NCI-H2029 (cell line): ENCODE measurements at regions not wholly inside any gene's neighbourhood (a gene's known extent, or its start where the extent isn't known, plus 50 kb on each side); places are given as distances from the start of the nearest gene placed in this dataset.
"Not testable (repeated sequence)": the region's sequence is repeated elsewhere in the genome, so short reads cannot be mapped to it uniquely, and the experiment has no call there.

Experiments used
- DNase-seq: peaks from one replicate; lab custom pipeline; 2025; lab: John Stamatoyannopoulos, UW

- DNase-seq: not testable (repeated sequence)
Measured at GRCh38 chr17:20633268-20634059, 53.9 kb downstream of the CDRT15L2 start.

- not testable (repeated sequence) for DNase-seq
Measured at GRCh38 chr17:20640147-20640546, 60.6 kb downstream of the CDRT15L2 start.

GRCh38 chr17:20646661-20647272, 67.2 kb downstream of the CDRT15L2 start:
- peak; percentile 7 for DNase-seq

- DNase-seq: not testable (repeated sequence)
Measured at GRCh38 chr17:20649097-20649767, 69.7 kb downstream of the CDRT15L2 start.

GRCh38 chr17:20651022-20651421, 71.5 kb downstream of the CDRT15L2 start:
- not testable (repeated sequence) for DNase-seq

GRCh38 chr17:20651736-20652135, 72.2 kb downstream of the CDRT15L2 start:
- not testable (repeated sequence) for DNase-seq

- not testable (repeated sequence) for DNase-seq
Measured at GRCh38 chr17:20653391-20653790, 73.9 kb downstream of the CDRT15L2 start.

GRCh38 chr17:20654114-20654513, 74.6 kb downstream of the CDRT15L2 start:
- DNase-seq: not testable (repeated sequence)

GRCh38 chr17:20654575-20654974, 75.1 kb downstream of the CDRT15L2 start:
- not testable (repeated sequence) for DNase-seq

GRCh38 chr17:20665103-20665955, 85.8 kb downstream of the CDRT15L2 start:
- not testable (repeated sequence) for DNase-seq

GRCh38 chr17:20666689-20667088, 87.2 kb downstream of the CDRT15L2 start:
- DNase-seq: not testable (repeated sequence)

GRCh38 chr17:20667712-20668111, 88.2 kb downstream of the CDRT15L2 start:
- DNase-seq: not testable (repeated sequence)

GRCh38 chr17:20668316-20668715, 88.8 kb downstream of the CDRT15L2 start:
- DNase-seq: not testable (repeated sequence)

GRCh38 chr17:20668868-20669267, 89.3 kb downstream of the CDRT15L2 start:
- DNase-seq: not testable (repeated sequence)

- DNase-seq: not testable (repeated sequence)
Measured at GRCh38 chr17:20670506-20670905, 91.0 kb downstream of the CDRT15L2 start.

GRCh38 chr17:20674374-20674773, 94.8 kb downstream of the CDRT15L2 start:
- DNase-seq: not testable (repeated sequence)

GRCh38 chr17:20675707-20676106, 96.2 kb downstream of the CDRT15L2 start:
- DNase-seq: not testable (repeated sequence)

GRCh38 chr17:20676656-20677055, 97.1 kb downstream of the CDRT15L2 start:
- not testable (repeated sequence) for DNase-seq

GRCh38 chr17:20677469-20677868, 97.9 kb downstream of the CDRT15L2 start:
- not testable (repeated sequence) for DNase-seq

- not testable (repeated sequence) for DNase-seq
Measured at GRCh38 chr17:20678424-20678823, 98.9 kb downstream of the CDRT15L2 start.
